NCI-H146 treated with DMSO at 0.1 percent for 48 hours (cell line): ENCODE measurements at regions not wholly inside any gene's neighbourhood (a gene's known extent, or its start where the extent isn't known, plus 50 kb on each side); places are given as distances from the start of the nearest gene placed in this dataset.
"Not testable (repeated sequence)": the region's sequence is repeated elsewhere in the genome, so short reads cannot be mapped to it uniquely, and the experiment has no call there.

Experiments used
- DNase-seq: peaks from one replicate; lab custom pipeline; 2025; ENCODE audit not compliant: unreplicated experiment; lab: John Stamatoyannopoulos, UW

- no peak for DNase-seq
These were observed 278.6 kb downstream of the CBLN1 start for GRCh38 chr16:49003022-49003421.

- no peak for DNase-seq
These were observed 281.0 kb downstream of the CBLN1 start for GRCh38 chr16:49000594-49000993.

GRCh38 chr16:48999508-48999907 is 282.1 kb downstream of the CBLN1 start:
- DNase-seq, result no peak

GRCh38 chr16:48999044-48999443 is 282.6 kb downstream of the CBLN1 start:
- DNase-seq, result no peak

GRCh38 chr16:48997946-48998345 is 283.7 kb downstream of the CBLN1 start:
- no peak for DNase-seq

- DNase-seq, result no peak
These were observed 284.5 kb downstream of the CBLN1 start for GRCh38 chr16:48997081-48997615.

GRCh38 chr16:48978501-48978900 is 303.1 kb downstream of the CBLN1 start:
- no peak for DNase-seq

GRCh38 chr16:48972236-48972635 is 309.4 kb downstream of the CBLN1 start:
- DNase-seq, result no peak

GRCh38 chr16:48971571-48972077 is 310.0 kb downstream of the CBLN1 start:
- no peak for DNase-seq

GRCh38 chr16:48970216-48970615 is 311.4 kb downstream of the CBLN1 start:
- DNase-seq, result no peak

GRCh38 chr16:48969611-48970010 is 312.0 kb downstream of the CBLN1 start:
- DNase-seq, result no peak

- DNase-seq, result no peak
These were observed 316.3 kb downstream of the CBLN1 start for GRCh38 chr16:48965386-48965785.

GRCh38 chr16:48963901-48964615 is 317.6 kb downstream of the CBLN1 start:
- DNase-seq, result no peak

- DNase-seq, result no peak
These were observed 318.3 kb downstream of the CBLN1 start for GRCh38 chr16:48963306-48963705.

- DNase-seq, result no peak
These were observed 320.1 kb downstream of the CBLN1 start for GRCh38 chr16:48961546-48961945.

GRCh38 chr16:48960830-48961229 is 320.8 kb downstream of the CBLN1 start:
- no peak for DNase-seq

GRCh38 chr16:48959747-48960146 is 321.9 kb downstream of the CBLN1 start:
- no peak for DNase-seq

GRCh38 chr16:48959204-48959603 is 322.4 kb downstream of the CBLN1 start:
- no peak for DNase-seq

- DNase-seq, result no peak
These were observed 323.0 kb downstream of the CBLN1 start for GRCh38 chr16:48958681-48959080.

- no peak for DNase-seq
These were observed 325.0 kb downstream of the CBLN1 start for GRCh38 chr16:48956620-48957019.

GRCh38 chr16:48955837-48956236 is 325.8 kb downstream of the CBLN1 start:
- DNase-seq, result no peak

GRCh38 chr16:48951621-48952125 is 330.0 kb downstream of the CBLN1 start:
- not testable (repeated sequence) for DNase-seq

GRCh38 chr16:48950184-48950583 is 331.5 kb downstream of the CBLN1 start:
- DNase-seq, result no peak
